Liver (tissue), 7 donors: ENCODE measurements at regions not wholly inside any gene's neighbourhood (a gene's known extent, or its start where the extent isn't known, plus 50 kb on each side); places are given as distances from the start of the nearest gene placed in this dataset.

Source experiments
- DNase-seq: peaks from one replicate; pipeline ENCODE4 v3.0.0-alpha.2; 2017; ENCODE audit warnings: low spot score
- H3K27ac ChIP-seq, 2 donors: one replicate each; pipeline ENCODE4 v1.7.0; 2013; ENCODE audit warnings: inconsistent platforms in 2 of 2, low read length in 2 of 2, control low read depth in 1 of 2, low read depth in 1 of 2, mild to moderate bottlenecking in 1 of 2
- H3K27me3 ChIP-seq, 4 donors: one replicate each; pipeline versions ENCODE4 v1.6.1 to v1.7.0; 2013; ENCODE audit warnings: low read length in 3 of 4, inconsistent platforms in 1 of 4, mild to moderate bottlenecking in 1 of 4, moderate library complexity in 1 of 4; ENCODE audit not compliant: control insufficient read depth in 4 of 4, insufficient read depth in 4 of 4
- H3K36me3 ChIP-seq, 4 donors: one replicate each; pipeline versions ENCODE4 v1.6.1 to v1.7.0; 2013; ENCODE audit warnings: low read length in 3 of 4, mild to moderate bottlenecking in 3 of 4, low read depth in 1 of 4, moderate library complexity in 1 of 4; ENCODE audit not compliant: control insufficient read depth in 4 of 4, insufficient read depth in 3 of 4
- H3K4me1 ChIP-seq, 4 donors: one replicate each; pipeline versions ENCODE4 v1.6.1 to v1.7.0; 2013; ENCODE audit warnings: low read length in 3 of 4, mild to moderate bottlenecking in 3 of 4, moderate library complexity in 1 of 4; ENCODE audit not compliant: control insufficient read depth in 4 of 4, insufficient read depth in 4 of 4
- H3K4me3 ChIP-seq, 3 donors: one replicate each; pipeline versions ENCODE4 v1.6.1 to v1.7.0; 2013; ENCODE audit warnings: low read length in 3 of 3, control low read depth in 1 of 3, low read depth in 1 of 3, mild to moderate bottlenecking in 1 of 3
- H3K9ac ChIP-seq, 2 donors: one replicate each; pipeline ENCODE4 v1.7.0; 2013; ENCODE audit warnings: low read length in 2 of 2, mild to moderate bottlenecking in 2 of 2, moderate library complexity in 2 of 2, control low read depth in 1 of 2, low read depth in 1 of 2
- H3K9me3 ChIP-seq, 4 donors: one replicate each; pipeline versions ENCODE4 v1.6.1 to v1.7.0; 2013; ENCODE audit warnings: low read length in 3 of 4; ENCODE audit not compliant: control insufficient read depth in 4 of 4
- EGR1 ChIP-seq, 2 donors: IDR thresholded peaks; 2 replicates each; pipeline ENCODE4 v1.6.1; 2016 to 2018; ENCODE audit warnings: antibody characterized with exemption in 2 of 2, low read depth in 2 of 2
- FOXA1 ChIP-seq: IDR thresholded peaks from 2 replicates; pipeline ENCODE4 v1.6.1; 2016; ENCODE audit warnings: antibody characterized with exemption
- FOXA2 ChIP-seq: IDR thresholded peaks from 2 replicates; pipeline ENCODE4 v1.6.1; 2016; ENCODE audit warnings: antibody characterized with exemption
- HNF4A ChIP-seq, 2 donors: conservative IDR thresholded peaks; 2 replicates each; pipeline ENCODE4 v1.6.1; 2016; ENCODE audit warnings: antibody characterized with exemption in 2 of 2, mild to moderate bottlenecking in 2 of 2
- HNF4G ChIP-seq: IDR thresholded peaks from 2 replicates; pipeline ENCODE4 v1.6.1; 2016; ENCODE audit warnings: antibody characterized with exemption
- JUND ChIP-seq, 2 donors: IDR thresholded peaks; 2 replicates each; pipeline ENCODE4 v1.6.1; 2016; ENCODE audit warnings: antibody characterized with exemption in 2 of 2
- MAX ChIP-seq: IDR thresholded peaks from 2 replicates; pipeline ENCODE4 v1.6.1; 2016; ENCODE audit warnings: antibody characterized with exemption
- NR2F2 ChIP-seq: IDR thresholded peaks from 2 replicates; pipeline ENCODE4 v1.6.1; 2016; ENCODE audit warnings: antibody characterized with exemption
- RAD21 ChIP-seq, 2 donors: IDR thresholded peaks; 2 replicates each; pipeline ENCODE4 v1.6.1; 2016; ENCODE audit warnings: antibody characterized with exemption in 2 of 2, mild to moderate bottlenecking in 2 of 2
- REST ChIP-seq: IDR thresholded peaks from 2 replicates; pipeline ENCODE4 v1.6.1; 2016; ENCODE audit warnings: antibody characterized with exemption, mild to moderate bottlenecking
- RXRA ChIP-seq, 2 donors: IDR thresholded peaks; 2 replicates each; pipeline ENCODE4 v1.6.1; 2017 to 2018; ENCODE audit warnings: antibody characterized with exemption in 2 of 2, mild to moderate bottlenecking in 1 of 2
- SP1 ChIP-seq: IDR thresholded peaks from 2 replicates; pipeline ENCODE4 v1.6.1; 2018; ENCODE audit warnings: antibody characterized with exemption, mild to moderate bottlenecking
- TAF1 ChIP-seq: conservative IDR thresholded peaks from 2 replicates; pipeline ENCODE4 v1.6.1; 2016; ENCODE audit warnings: antibody characterized with exemption, mild to moderate bottlenecking
- YY1 ChIP-seq: IDR thresholded peaks from 2 replicates; pipeline ENCODE4 v1.6.1; 2016; ENCODE audit warnings: antibody characterized with exemption, mild to moderate bottlenecking
- ZBTB33 ChIP-seq: IDR thresholded peaks from 2 replicates; pipeline ENCODE4 v1.6.1; 2016; ENCODE audit warnings: antibody characterized with exemption
- WGBS: extraction: QIAGEN DNeasy Blood & Tissue Kit; methylation state at CpG from one replicate; pipeline ENCODE4 v1.1.7; 2013; 5-methylcytosine and 5-hydroxymethylcytosine counted together
- donor health status: healthy.
- donor health status: healthy.
- donor health status: healthy.
- donor health status: healthy.

GRCh38 chr3:72050771-72051170 lies 265.8 kb upstream of the PROK2 start:
- H3K27me3 ChIP-seq: no peaks in the 10 kb centered on the region
- peaks cover 1 to 13% (median 5%) of the 10 kb centered on the region in 4 donors for H3K4me1 ChIP-seq
- TF ChIP-seq RAD21 (IDR thresholded peaks at IDR 0.05): no peak
- no peak for TF ChIP-seq HNF4G
- TF ChIP-seq FOXA1: no peak
- TF ChIP-seq JUND (IDR thresholded peaks at IDR 0.05): no peak
- no peak for TF ChIP-seq NR2F2
- TF ChIP-seq TAF1: no peak
- TF ChIP-seq RXRA (IDR thresholded peaks at IDR 0.05): no peak
- no peak for TF ChIP-seq MAX
- H3K4me3 ChIP-seq: no peak overlapping the region
- H3K36me3 ChIP-seq: no peaks in the 10 kb centered on the region
- H3K27ac ChIP-seq: no peak overlapping the region
- WGBS: 94% methylated on average over 5 of the region's 5 CpGs
- DNase-seq: no peak
- H3K9ac ChIP-seq: no peak overlapping the region
- H3K9me3 ChIP-seq: no peaks in the 10 kb centered on the region

GRCh38 chr3:72050048-72050632 lies 265.2 kb upstream of the PROK2 start:
- TF ChIP-seq HNF4A (conservative IDR thresholded peaks at IDR 0.05) (peak in 1 of 2 donors; percentile 4), REST (no peak), TAF1 (no peak), ZBTB33 (no peak), YY1 (peak; percentile 32), FOXA2 (no peak), NR2F2 (no peak)
- no peaks in the 10 kb centered on the region for H3K9me3 ChIP-seq
- no peaks in the 10 kb centered on the region for H3K27me3 ChIP-seq
- H3K4me1 ChIP-seq: peaks cover 1 to 9% (median 1%) of the 10 kb centered on the region in 4 donors
- WGBS: 50% methylated on average over 6 of the region's 6 CpGs
- DNase-seq: no peak
- no peak overlapping the region for H3K27ac ChIP-seq
- no peaks in the 10 kb centered on the region for H3K36me3 ChIP-seq
- H3K4me3 ChIP-seq: no peak overlapping the region
- H3K9ac ChIP-seq: no peak overlapping the region

GRCh38 chr3:72049300-72049699 lies 264.4 kb upstream of the PROK2 start:
- DNase-seq: no peak
- Histone ChIP-seq H3K4me3 (no peak overlapping the region), H3K36me3 (no peaks in the 10 kb centered on the region), H3K9me3 (no peaks in the 10 kb centered on the region), H3K9ac (no peak overlapping the region), H3K27ac (no peak overlapping the region), H3K4me1 (peaks cover 0 to 7% (median under 1%) of the 10 kb centered on the region in 4 donors), H3K27me3 (no peaks in the 10 kb centered on the region)
- whole genome bisulfite sequencing: 81% methylated on average over 1 of the region's 1 CpG
- no peak for TF ChIP-seq TAF1
- no peak for TF ChIP-seq HNF4G
- no peak for TF ChIP-seq NR2F2
- no peak for TF ChIP-seq REST
- TF ChIP-seq EGR1 (IDR thresholded peaks at IDR 0.05; ENCODE audit: low read depth in 2 of 2): no peak
- TF ChIP-seq FOXA1: no peak
- no peak for TF ChIP-seq RAD21 (IDR thresholded peaks at IDR 0.05)
- no peak for TF ChIP-seq YY1
- no peak for TF ChIP-seq SP1
- TF ChIP-seq FOXA2: no peak
- no peak for TF ChIP-seq HNF4A (conservative IDR thresholded peaks at IDR 0.05)
- no peak for TF ChIP-seq JUND (IDR thresholded peaks at IDR 0.05)
- TF ChIP-seq ZBTB33: no peak
